Loucy (cell line): ENCODE measurements at regions not wholly inside any gene's neighbourhood (a gene's known extent, or its start where the extent isn't known, plus 50 kb on each side); places are given as distances from the start of the nearest gene placed in this dataset.

Experiments
- H2AFZ ChIP-seq: fragments of 200-600 bp; sonication (generic); 2 replicates; pipeline ENCODE4 v1.6.0; 2016; ENCODE audit warnings: antibody characterized with exemption, mild to moderate bottlenecking, low read length, moderate library complexity
- H3F3A ChIP-seq: fragments of 200-600 bp; 2 replicates; pipeline ENCODE4 v1.6.0; 2016; ENCODE audit warnings: antibody characterized with exemption, low read depth, mild to moderate bottlenecking
- H3K27me3 ChIP-seq: fragments of 200-600 bp; sonication (generic); 2 replicates; pipeline ENCODE4 v1.6.1; 2014; ENCODE audit warnings: low read length, mild to moderate bottlenecking; ENCODE audit not compliant: insufficient read depth, poor library complexity, severe bottlenecking
- H3K36me3 ChIP-seq: fragments of 200-600 bp; sonication (generic); 2 replicates; pipeline ENCODE4 v1.6.1; 2016; ENCODE audit warnings: low read length; ENCODE audit not compliant: insufficient read depth
- H3K4me1 ChIP-seq: fragments of 200-600 bp; sonication (generic); 2 replicates; pipeline ENCODE4 v1.5.1; 2014; ENCODE audit warnings: low read length, mild to moderate bottlenecking; ENCODE audit not compliant: insufficient read depth, poor library complexity, severe bottlenecking
- H3K4me2 ChIP-seq: fragments of 200-600 bp; sonication (generic); 2 replicates; pipeline ENCODE4 v1.6.0; 2014; ENCODE audit warnings: antibody characterized with exemption, low read length, low read depth, mild to moderate bottlenecking; ENCODE audit not compliant: poor library complexity, severe bottlenecking
- H3K4me3 ChIP-seq: fragments of 200-600 bp; sonication (generic); 2 replicates; pipeline ENCODE4 v1.5.1; 2014; ENCODE audit warnings: low read length, mild to moderate bottlenecking, mixed read lengths; ENCODE audit not compliant: poor library complexity, severe bottlenecking
- H3K79me2 ChIP-seq: fragments of 200-600 bp; sonication (generic); 2 replicates; pipeline ENCODE4 v1.6.1; 2014; ENCODE audit warnings: low read length; ENCODE audit not compliant: insufficient read depth
- H3K9ac ChIP-seq: fragments of 200-600 bp; sonication (generic); 2 replicates; pipeline ENCODE4 v1.6.0; 2014; ENCODE audit warnings: mild to moderate bottlenecking, low read depth, low read length, moderate library complexity; ENCODE audit not compliant: poor library complexity, severe bottlenecking
- H3K9me2 ChIP-seq: fragments of 200-600 bp; sonication (generic); replicated peaks from 2 replicates; pipeline ENCODE4 v1.6.1; 2016; ENCODE audit warnings: low read depth, low read length, mixed read lengths
- H3K9me3 ChIP-seq: fragments of 200-600 bp; sonication (generic); 2 replicates; pipeline ENCODE4 v1.6.1; 2014; ENCODE audit warnings: mild to moderate bottlenecking, antibody characterized with exemption, low read length, low read depth; ENCODE audit not compliant: insufficient read depth
- H4K20me1 ChIP-seq: fragments of 200-600 bp; sonication (generic); 2 replicates; pipeline ENCODE4 v1.6.0; 2014; ENCODE audit warnings: antibody characterized with exemption, low read length, mild to moderate bottlenecking; ENCODE audit not compliant: insufficient read depth, poor library complexity, severe bottlenecking
- CTCF ChIP-seq: fragments of 200-600 bp; sonication (generic); conservative IDR thresholded peaks from 2 replicates; pipeline ENCODE4 v1.5.1; 2014; ENCODE audit warnings: mild to moderate bottlenecking, antibody characterized with exemption, low read length
- EZH2phosphoT487 ChIP-seq: fragments of 200-600 bp; IDR thresholded peaks from 2 replicates; pipeline ENCODE4 v1.6.1; 2018; ENCODE audit warnings: antibody characterized with exemption, mild to moderate bottlenecking, moderate library complexity, borderline replicate concordance

- no peaks in the 10 kb centered on the region for H4K20me1 ChIP-seq
- no peaks in the 10 kb centered on the region for H3K79me2 ChIP-seq
- no peaks in the 10 kb centered on the region for H3K36me3 ChIP-seq
- H3F3A ChIP-seq = no peaks in the 10 kb centered on the region
- H3K9me3 ChIP-seq = no peaks in the 10 kb centered on the region; the same call in 1 of the 2 replicates
- H3K4me1 ChIP-seq = no peaks in the 10 kb centered on the region
- no peak overlapping the region for H3K9ac ChIP-seq
- TF ChIP-seq EZH2phosphoT487 (no peak), CTCF (no peak)
- H3K9me2 ChIP-seq = no peaks in the 10 kb centered on the region
- no peak overlapping the region for H3K4me3 ChIP-seq
- H3K4me2 ChIP-seq = no peak overlapping the region
- H3K27me3 ChIP-seq = no peaks in the 10 kb centered on the region
- no peak overlapping the region for H2AFZ ChIP-seq
Measured at GRCh38 chr3:190252080-190252479, 70.2 kb downstream of the CLDN1 start.

- no peak overlapping the region for H3K4me2 ChIP-seq
- no peak overlapping the region for H3K9ac ChIP-seq
- TF ChIP-seq EZH2phosphoT487 = no peak
- no peak for TF ChIP-seq CTCF
- no peaks in the 10 kb centered on the region; the same call in 1 of the 2 replicates for H3K9me3 ChIP-seq
- H2AFZ ChIP-seq = no peak overlapping the region
- H4K20me1 ChIP-seq = no peaks in the 10 kb centered on the region
- H3K79me2 ChIP-seq = no peaks in the 10 kb centered on the region
- H3K27me3 ChIP-seq = no peaks in the 10 kb centered on the region
- no peaks in the 10 kb centered on the region for H3K4me1 ChIP-seq
- no peaks in the 10 kb centered on the region for H3K36me3 ChIP-seq
- H3F3A ChIP-seq = no peaks in the 10 kb centered on the region
- no peaks in the 10 kb centered on the region for H3K9me2 ChIP-seq
- H3K4me3 ChIP-seq = no peak overlapping the region
Measured at GRCh38 chr3:190249414-190249813, 72.8 kb downstream of the CLDN1 start.

- TF ChIP-seq CTCF (no peak), EZH2phosphoT487 (no peak)
- Histone ChIP-seq H3K4me3 (no peak overlapping the region), H3K9ac (no peak overlapping the region), H3K9me3 (peaks cover 2% of the 10 kb centered on the region; the same call in 1 of the 2 replicates), H3K4me2 (no peak overlapping the region), H3K79me2 (no peaks in the 10 kb centered on the region), H4K20me1 (no peaks in the 10 kb centered on the region), H3K4me1 (no peaks in the 10 kb centered on the region), H3K9me2 (no peaks in the 10 kb centered on the region), H2AFZ (no peak overlapping the region), H3K36me3 (no peaks in the 10 kb centered on the region), H3K27me3 (no peaks in the 10 kb centered on the region), H3F3A (no peaks in the 10 kb centered on the region)
Measured at GRCh38 chr3:190242147-190242546, 80.1 kb downstream of the CLDN1 start.
